K562 (cell line): ENCODE measurements at regions not wholly inside any gene's neighbourhood (a gene's known extent, or its start where the extent isn't known, plus 50 kb on each side); places are given as distances from the start of the nearest gene placed in this dataset.
"Not testable (repeated sequence)": the region's sequence is repeated elsewhere in the genome, so short reads cannot be mapped to it uniquely, and the experiment has no call there.

ENCODE experiments used
- ATAC-seq: fragments of 200-7000 bp; cut with Tn5 transposase; 3 replicates; pipeline ENCODE4 v1.9.1; 2020; ENCODE audit warnings: moderate library complexity
- BruUV-seq: library from RNA; stranded (reverse); fragments of 400-500 nt; replicated peaks from 2 replicates; lab custom pipeline; 2021; lab: Mats Ljungman, UMichigan
- CTCF ChIA-PET: fragments of 300-600 bp; formaldehyde crosslinking; extraction: SDS; loops from one replicate; lab custom pipeline; 2021; ENCODE audit warnings: low intra/inter-chr PET ratio; lab: Yijun Ruan, JAX
- POLR2A ChIA-PET: fragments of 300-600, 350-650 bp; sonication (Branson Sonifier 250); formaldehyde crosslinking; extraction: SDS; loops from one replicate; lab custom pipeline; 2021; ENCODE audit warnings: antibody characterized with exemption, inconsistent platforms; lab: Yijun Ruan, JAX
- DNase-seq, 4 experiments: peaks; one replicate each; pipeline versions ENCODE4 v3.0.0 to v3.0.0-alpha.2; 2011 to 2018; ENCODE audit warnings: low spot score in 3 of 4, mixed read lengths in 3 of 4; ENCODE audit errors: extremely low read depth in 1 of 4
- FAIRE-seq: peaks from 2 replicates; lab custom pipeline; 2011; peaks lifted over from hg19 to GRCh38; lab: Jason Lieb, UNC
- H2AFZ ChIP-seq: 2 replicates; pipeline ENCODE4 v1.6.0; 2011; ENCODE audit warnings: low read depth, low read length, control low read depth, inconsistent platforms
- H3K27ac ChIP-seq: fragments of 200-600 bp; 3 replicates; pipeline ENCODE4 v1.8.0; 2011; ENCODE audit warnings: low read depth, mild to moderate bottlenecking, control low read depth, inconsistent platforms, low read length, moderate library complexity, mixed read lengths; ENCODE audit errors: extremely low read depth
- H3K27me3 ChIP-seq, 2 experiments: fragments of 300-600 bp in 1 of 2; 2 replicates in 1 of 2; 3 replicates in 1 of 2; pipeline versions ENCODE4 v1.6.0 to v1.8.0; 2011; ENCODE audit warnings: inconsistent platforms in 2 of 2, low read length in 2 of 2, mild to moderate bottlenecking in 1 of 2, mixed read lengths in 1 of 2, moderate library complexity in 1 of 2; ENCODE audit not compliant: control insufficient read depth in 2 of 2, insufficient read depth in 2 of 2
- H3K36me3 ChIP-seq: fragments of 300-600 bp; 3 replicates; pipeline ENCODE4 v1.8.0; 2011; ENCODE audit warnings: mild to moderate bottlenecking, low read length, inconsistent platforms; ENCODE audit not compliant: control insufficient read depth, insufficient read depth
- H3K4me1 ChIP-seq, 2 experiments: fragments of 200-600 bp in 1 of 2; replicated peaks in 1 of 2; 2 replicates in 1 of 2; 3 replicates in 1 of 2; pipeline versions ENCODE4 v1.5.1 to v1.8.0; 2011; ENCODE audit warnings: inconsistent platforms in 2 of 2, low read length in 2 of 2, mild to moderate bottlenecking in 1 of 2, mixed read lengths in 1 of 2, moderate library complexity in 1 of 2; ENCODE audit not compliant: control insufficient read depth in 2 of 2, insufficient read depth in 2 of 2
- H3K4me2 ChIP-seq: 2 replicates; pipeline ENCODE4 v1.6.1; 2011; ENCODE audit warnings: low read length, control low read depth, inconsistent platforms, mixed read lengths; ENCODE audit not compliant: insufficient read depth
- H3K4me3 ChIP-seq: fragments of 200-600 bp; sonication (generic), shearing (Covaris generic); 2 replicates; pipeline ENCODE4 v1.5.1; 2016; ENCODE audit warnings: control low read depth, inconsistent platforms
- H3K79me2 ChIP-seq: fragments of 200-600 bp; 3 replicates; pipeline ENCODE4 v1.8.0; 2011; ENCODE audit warnings: low read length, inconsistent platforms; ENCODE audit not compliant: control insufficient read depth, insufficient read depth
- H3K9ac ChIP-seq, 2 experiments: 2 replicates each; pipeline versions ENCODE4 v1.6.0 to v1.6.1; 2011; ENCODE audit warnings: low read depth in 2 of 2, low read length in 2 of 2, control low read depth in 1 of 2, inconsistent platforms in 1 of 2, mild to moderate bottlenecking in 1 of 2, mixed read lengths in 1 of 2; ENCODE audit not compliant: insufficient read depth in 1 of 2
- H3K9me1 ChIP-seq: one replicate; pipeline ENCODE4 v1.6.0; 2011; ENCODE audit warnings: inconsistent platforms, mild to moderate bottlenecking, low read length, moderate library complexity; ENCODE audit not compliant: control insufficient read depth, insufficient read depth
- H3K9me3 ChIP-seq: replicated peaks from 2 replicates; pipeline ENCODE4 v1.5.1; 2011; ENCODE audit warnings: low read depth, low read length, inconsistent platforms; ENCODE audit not compliant: control insufficient read depth, insufficient read depth
- H4K20me1 ChIP-seq: replicated peaks from 2 replicates; pipeline ENCODE4 v1.6.1; 2011; ENCODE audit warnings: low read length, inconsistent platforms, mixed read lengths; ENCODE audit not compliant: control insufficient read depth, insufficient read depth
- CBX2 ChIP-seq: fragments of 200-600 bp; sonication (generic); IDR thresholded peaks from one replicate; pipeline ENCODE4 v1.6.1; 2012; ENCODE audit warnings: mild to moderate bottlenecking, low read length, inconsistent platforms; ENCODE audit not compliant: insufficient read depth, poor library complexity, severe bottlenecking
- FUS ChIP-seq: fragments of 200-400 bp; formaldehyde crosslinking; optimal IDR thresholded peaks from 2 replicates; pipeline ENCODE3; 2017; ENCODE audit warnings: low read depth, low read length
- KLF1 ChIP-seq: fragments of 450-650 bp; IDR thresholded peaks from 2 replicates; pipeline ENCODE4 v1.6.1; 2016; ENCODE audit warnings: missing genetic modification characterization, missing compliant biosample characterization
- SMAD3 ChIP-seq: fragments of 450-650 bp; formaldehyde crosslinking; conservative IDR thresholded peaks from 2 replicates; pipeline ENCODE4 v1.4.0; 2020; ENCODE audit warnings: mild to moderate bottlenecking
- WGBS: fragments of 100-300 bp; shearing (Covaris generic); methylation state at CpG from one replicate; pipeline ENCODE4 v1.1.6; 2016; ENCODE audit warnings: low coverage, mixed read lengths; ENCODE audit not compliant: insufficient coverage; ENCODE audit errors: missing lambda C conversion rate; 5-methylcytosine and 5-hydroxymethylcytosine counted together
- in situ Hi-C: fragments of 300-500 bp; cut with MboI; formaldehyde crosslinking; loops from 4 replicates; pipeline ENCODE4 v1.15.0; 2018; ENCODE audit warnings: inconsistent platforms, mixed read lengths
- intact Hi-C: fragments of 100-400 bp; cut with micrococcal nuclease; formaldehyde crosslinking; loops from 2 replicates; pipeline ENCODE4 v1.14.2; 2022

- Histone ChIP-seq H3K27ac (no peak overlapping the region), H4K20me1 (no peaks in the 10 kb centered on the region), H3K4me2 (no peak overlapping the region), H3K9me1 (no peaks in the 10 kb centered on the region), H3K4me3 (no peak overlapping the region), H3K27me3 (no peaks in the 10 kb centered on the region), H3K4me1 (no peaks in the 10 kb centered on the region), H2AFZ (no peak overlapping the region), H3K79me2 (no peaks in the 10 kb centered on the region), H3K9ac (no peak overlapping the region), H3K9me3 (no peaks in the 10 kb centered on the region), H3K36me3 (no peaks in the 10 kb centered on the region)
- in situ Hi-C loops = no loop called here
- WGBS = 0% methylated on average over 8 of the region's 9 CpGs
- ChIA-PET POLR2A (no interaction called here), CTCF (no interaction called here)
- intact Hi-C loops = no loop called here
- FAIRE-seq = no peak
- no peak for DNase-seq
- no peak for TF ChIP-seq SMAD3 (CRISPR knock-in tag)
- TF ChIP-seq CBX2 = no peak
- TF ChIP-seq FUS = no peak
- no peak for TF ChIP-seq KLF1 (tag)
- no peak for ATAC-seq
- no TSS peak for BruUV-seq
Observed at GRCh38 chr4:30586850-30587249, 133.3 kb upstream of the PCDH7 start.

- H3K4me2 ChIP-seq, H2AFZ ChIP-seq, H3K4me1 ChIP-seq, ATAC-seq, FAIRE-seq, H3K4me3 ChIP-seq, in situ Hi-C loops, H3K36me3 ChIP-seq, DNase-seq, H4K20me1 ChIP-seq, H3K27ac ChIP-seq, H3K9me1 ChIP-seq, CTCF ChIA-PET, H3K79me2 ChIP-seq, H3K9me3 ChIP-seq, BruUV-seq, intact Hi-C loops, H3K9ac ChIP-seq, H3K27me3 ChIP-seq, POLR2A ChIA-PET: not testable (repeated sequence)
- WGBS = 0% methylated on average over 3 of the region's 3 CpGs
Observed at GRCh38 chr4:30589669-30590068, 130.5 kb upstream of the PCDH7 start.
